ENCODE measurements at regions not wholly inside any gene's neighbourhood (a gene's known extent, or its start where the extent isn't known, plus 50 kb on each side); places are given as distances from the start of the nearest gene placed in this dataset.

GRCh38 chr4:58138786-58139668 lies 1028.8 kb upstream of the IGFBP7 start:
- dilution Hi-C loops (cut with MboI; ENCODE audit: extremely low pct_ligation_motif_present, low sequenced_read_pairs): no loop called here
- no peaks in the 10 kb centered on the region for H3K27me3 ChIP-seq (ENCODE audit: control insufficient read depth in 2 of 2, insufficient read depth in 2 of 2, low read length in 2 of 2)
- no peak for DNase-seq (ENCODE audit: low read depth, low spot score)
- no peaks in the 10 kb centered on the region for H3K9me1 ChIP-seq (replicated peaks; ENCODE audit: control insufficient read depth, extremely low read depth, insufficient read depth, low read length)
- H3K4me1 ChIP-seq (ENCODE audit: control insufficient read depth, extremely low read depth, insufficient read depth, low read length): no peaks in the 10 kb centered on the region
- FAIRE-seq: no peak
- H3K36me3 ChIP-seq (ENCODE audit: control insufficient read depth in 2 of 2, extremely low read depth in 1 of 2, insufficient read depth in 2 of 2, low read length in 2 of 2): no peaks in the 10 kb centered on the region
- no peak overlapping the region for H3K27ac ChIP-seq (ENCODE audit: insufficient read depth, low read depth, low read length)
- no TSS peak for BruUV-seq (replicated peaks)
- H2AFZ ChIP-seq (ENCODE audit: low read depth, low read length): no peak overlapping the region
- H3K9me3 ChIP-seq (replicated peaks; ENCODE audit: control insufficient read depth, insufficient read depth, low read length): no peaks in the 10 kb centered on the region
- no peaks in the 10 kb centered on the region for H4K20me1 ChIP-seq (replicated peaks; ENCODE audit: control insufficient read depth, extremely low read depth, insufficient read depth, low read length)
- ChIA-PET CTCF (no interaction called here), POLR2A (no interaction called here)
- no peaks in the 10 kb centered on the region for H3K79me2 ChIP-seq (ENCODE audit: control insufficient read depth, insufficient read depth, low read length)
- H3K9ac ChIP-seq (replicated peaks; ENCODE audit: extremely low read depth, insufficient read depth, low read length): no peak overlapping the region
- no peak for TF ChIP-seq POLR2A (IDR thresholded peaks at IDR 0.05; ENCODE audit: low read depth, low read length)
- no peak for TF ChIP-seq POLR2AphosphoS5 (IDR thresholded peaks at IDR 0.05; ENCODE audit: insufficient read depth, low read depth, low read length)
- TF ChIP-seq JUN (IDR thresholded peaks at IDR 0.05; ENCODE audit: borderline replicate concordance, insufficient read depth, insufficient read length, low read depth): no peak
- no peak for TF ChIP-seq CTCF (IDR thresholded peaks at IDR 0.05; ENCODE audit: extremely low read depth in 1 of 2, insufficient read depth in 1 of 2, low read depth in 1 of 2, low read length in 2 of 2)
- TF ChIP-seq GATA2 (IDR thresholded peaks at IDR 0.05; ENCODE audit: insufficient read depth, insufficient read length, low read depth, low read length): no peak
- TF ChIP-seq FOS (IDR thresholded peaks at IDR 0.05; ENCODE audit: borderline replicate concordance, insufficient read depth, low read length): no peak
- no peak overlapping the region for H3K4me2 ChIP-seq (ENCODE audit: insufficient read depth, low read length)
- intact Hi-C loops (cut with micrococcal nuclease): no loop called here
- H3K4me3 ChIP-seq (replicated peaks in 1 of 3; ENCODE audit: insufficient read depth in 1 of 3, low read depth in 1 of 3, low read length in 3 of 3): no peak overlapping the region

All from endothelial cell of umbilical vein (primary cell).